Neural cell (in vitro differentiated cells): ENCODE measurements at regions not wholly inside any gene's neighbourhood (a gene's known extent, or its start where the extent isn't known, plus 50 kb on each side); places are given as distances from the start of the nearest gene placed in this dataset.

Experiments
- EP300 ChIP-seq: fragments of 450-650 bp; conservative IDR thresholded peaks from 2 replicates; pipeline ENCODE4 v1.6.1; 2014; ENCODE audit warnings: antibody characterized with exemption, mild to moderate bottlenecking, moderate library complexity; ENCODE audit not compliant: poor library complexity, severe bottlenecking
- EZH2 ChIP-seq: fragments of 200-600, 300-800 bp; shearing (Covaris generic), sonication (generic); IDR thresholded peaks from 2 replicates; pipeline ENCODE4 v1.6.1; 2014; ENCODE audit warnings: antibody characterized with exemption, low read length, borderline replicate concordance, mild to moderate bottlenecking; ENCODE audit not compliant: insufficient read depth, poor library complexity, severe bottlenecking
- SMC3 ChIP-seq: fragments of 450-650 bp; conservative IDR thresholded peaks from 2 replicates; pipeline ENCODE4 v1.6.1; 2014; ENCODE audit warnings: antibody characterized with exemption, mild to moderate bottlenecking, moderate library complexity; ENCODE audit not compliant: poor library complexity

GRCh38 chr19:28331596-28331995 lies 881.4 kb downstream of the UQCRFS1 start:
- TF ChIP-seq EZH2 (no peak), SMC3 (no peak), EP300 (no peak)
